HFFc6 (cell line): ENCODE measurements at regions not wholly inside any gene's neighbourhood (a gene's known extent, or its start where the extent isn't known, plus 50 kb on each side); places are given as distances from the start of the nearest gene placed in this dataset.
"Not testable (repeated sequence)": the region's sequence is repeated elsewhere in the genome, so short reads cannot be mapped to it uniquely, and the experiment has no call there.

Source experiments
- DNase-seq: peaks from one replicate; pipeline ENCODE4 v3.0.0-alpha.2; 2018
- H3K27ac Mint-ChIP-seq: 2 replicates; pipeline ENCODE4 v1.8.0; 2020; ENCODE audit warnings: mild to moderate bottlenecking, mixed read lengths
- H3K27me3 Mint-ChIP-seq: 2 replicates; pipeline ENCODE4 v1.8.0; 2021; ENCODE audit warnings: mild to moderate bottlenecking, moderate library complexity, mixed read lengths; ENCODE audit not compliant: insufficient read depth
- H3K36me3 Mint-ChIP-seq: 2 replicates; pipeline ENCODE4 v1.8.0; 2021; ENCODE audit warnings: low read depth, mixed read lengths
- H3K4me1 Mint-ChIP-seq: 2 replicates; pipeline ENCODE4 v1.8.0; 2020; ENCODE audit warnings: low read depth, mixed read lengths
- H3K4me3 Mint-ChIP-seq: 2 replicates; pipeline ENCODE4 v1.8.0; 2020; ENCODE audit warnings: mild to moderate bottlenecking, moderate library complexity, mixed read lengths
- H3K9me3 Mint-ChIP-seq: 2 replicates; pipeline ENCODE4 v1.8.0; 2020; ENCODE audit warnings: mild to moderate bottlenecking, mixed read lengths
- TF ChIP-seq, protein P1 (sequence below): fragments of 200-600 bp; sonication (generic); IDR thresholded peaks from 2 replicates; pipeline ENCODE4 v1.5.0; 2021; ENCODE audit warnings: antibody characterized with exemption, mild to moderate bottlenecking

DNA sequence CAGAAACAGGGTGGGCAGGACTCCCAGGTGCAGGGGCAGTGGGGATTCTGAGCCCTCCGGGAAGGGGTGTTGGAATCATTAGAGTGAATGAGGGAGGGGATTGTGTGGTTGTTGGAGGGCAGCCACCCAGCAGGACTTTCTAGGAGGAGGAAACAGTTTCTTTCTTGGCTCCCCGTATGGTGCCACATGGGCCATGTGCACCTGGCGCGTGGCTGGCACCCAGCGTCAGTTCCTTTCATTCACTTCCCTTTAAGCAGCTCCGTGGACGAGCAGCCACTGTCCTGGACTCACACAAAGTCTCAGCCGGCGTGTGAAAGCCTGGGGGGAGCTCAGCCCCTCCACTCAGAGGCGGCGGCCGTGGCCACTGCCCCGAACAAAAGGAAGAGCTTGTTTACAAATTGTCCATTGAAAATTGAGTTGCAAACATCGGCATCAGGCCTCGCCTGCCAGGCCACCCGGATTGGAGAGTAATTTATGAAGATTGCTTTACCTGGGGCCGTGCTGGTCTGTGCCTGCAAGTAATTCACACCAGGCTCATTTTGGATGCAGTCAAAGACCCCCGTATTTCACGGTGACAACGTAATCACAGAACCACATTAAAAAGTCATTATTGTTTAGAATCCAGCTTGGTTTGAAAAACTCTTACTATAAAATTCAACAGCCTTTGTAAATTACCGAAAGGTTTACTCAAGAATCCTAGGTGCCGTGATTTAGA, 101.7 kb upstream of the C14orf180 start:
- Mint-ChIP-seq H3K9me3 (peaks cover 45% of the 10 kb centered on the region), H3K36me3 (peaks cover 9% of the 10 kb centered on the region), H3K4me1 (no peaks in the 10 kb centered on the region), H3K27me3 (peaks cover 4% of the 10 kb centered on the region), H3K4me3 (no peak overlapping the region), H3K27ac (no peak overlapping the region)
- DNase-seq, result no peak
- TF ChIP-seq, protein P1, sequence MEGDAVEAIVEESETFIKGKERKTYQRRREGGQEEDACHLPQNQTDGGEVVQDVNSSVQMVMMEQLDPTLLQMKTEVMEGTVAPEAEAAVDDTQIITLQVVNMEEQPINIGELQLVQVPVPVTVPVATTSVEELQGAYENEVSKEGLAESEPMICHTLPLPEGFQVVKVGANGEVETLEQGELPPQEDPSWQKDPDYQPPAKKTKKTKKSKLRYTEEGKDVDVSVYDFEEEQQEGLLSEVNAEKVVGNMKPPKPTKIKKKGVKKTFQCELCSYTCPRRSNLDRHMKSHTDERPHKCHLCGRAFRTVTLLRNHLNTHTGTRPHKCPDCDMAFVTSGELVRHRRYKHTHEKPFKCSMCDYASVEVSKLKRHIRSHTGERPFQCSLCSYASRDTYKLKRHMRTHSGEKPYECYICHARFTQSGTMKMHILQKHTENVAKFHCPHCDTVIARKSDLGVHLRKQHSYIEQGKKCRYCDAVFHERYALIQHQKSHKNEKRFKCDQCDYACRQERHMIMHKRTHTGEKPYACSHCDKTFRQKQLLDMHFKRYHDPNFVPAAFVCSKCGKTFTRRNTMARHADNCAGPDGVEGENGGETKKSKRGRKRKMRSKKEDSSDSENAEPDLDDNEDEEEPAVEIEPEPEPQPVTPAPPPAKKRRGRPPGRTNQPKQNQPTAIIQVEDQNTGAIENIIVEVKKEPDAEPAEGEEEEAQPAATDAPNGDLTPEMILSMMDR, result no peak

GRCh38 chr14:104478656-104479055, 100.9 kb upstream of the C14orf180 start:
- Mint-ChIP-seq H3K4me1 (no peaks in the 10 kb centered on the region), H3K9me3 (peaks cover 52% of the 10 kb centered on the region), H3K4me3 (no peak overlapping the region), H3K27ac (no peak overlapping the region), H3K27me3 (peaks cover 4% of the 10 kb centered on the region), H3K36me3 (peaks cover 9% of the 10 kb centered on the region)
- TF ChIP-seq, protein P1, result no peak
- DNase-seq, result no peak

- TF ChIP-seq, protein P1, result no peak
- H3K4me3 Mint-ChIP-seq, result no peak overlapping the region
- peaks cover 42% of the 10 kb centered on the region for H3K9me3 Mint-ChIP-seq
- H3K36me3 Mint-ChIP-seq, result peaks cover 4% of the 10 kb centered on the region
- H3K27ac Mint-ChIP-seq, result no peak overlapping the region
- no peaks in the 10 kb centered on the region for H3K4me1 Mint-ChIP-seq
- DNase-seq, result no peak
- peaks cover 4% of the 10 kb centered on the region for H3K27me3 Mint-ChIP-seq
These were observed 99.7 kb upstream of the C14orf180 start for GRCh38 chr14:104479901-104480300.

- Mint-ChIP-seq H3K4me1 (no peaks in the 10 kb centered on the region), H3K36me3 (peaks cover 4% of the 10 kb centered on the region), H3K4me3 (no peak overlapping the region), H3K9me3 (peaks cover 38% of the 10 kb centered on the region), H3K27ac (no peak overlapping the region), H3K27me3 (peaks cover 4% of the 10 kb centered on the region)
- no peak for DNase-seq
- TF ChIP-seq, protein P1, result no peak
These were observed 98.2 kb upstream of the C14orf180 start for GRCh38 chr14:104481323-104481722.

- H3K4me1 Mint-ChIP-seq, H3K36me3 Mint-ChIP-seq, H3K27me3 Mint-ChIP-seq, H3K27ac Mint-ChIP-seq, H3K4me3 Mint-ChIP-seq, DNase-seq: not testable (repeated sequence)
- peaks cover 37% of the 10 kb centered on the region for H3K9me3 Mint-ChIP-seq
These were observed 97.5 kb upstream of the C14orf180 start for GRCh38 chr14:104482017-104482416.

GRCh38 chr14:104486222-104486923, 93.2 kb upstream of the C14orf180 start:
- H3K4me3 Mint-ChIP-seq, result no peak overlapping the region
- TF ChIP-seq, protein P1, result no peak
- peaks cover 2% of the 10 kb centered on the region for H3K27me3 Mint-ChIP-seq
- H3K4me1 Mint-ChIP-seq, result no peaks in the 10 kb centered on the region
- peaks cover 29% of the 10 kb centered on the region for H3K9me3 Mint-ChIP-seq
- H3K36me3 Mint-ChIP-seq, result peaks cover 9% of the 10 kb centered on the region
- no peak overlapping the region for H3K27ac Mint-ChIP-seq
- no peak for DNase-seq
